ENCODE measurements at regions not wholly inside any gene's neighbourhood (a gene's known extent, or its start where the extent isn't known, plus 50 kb on each side); places are given as distances from the start of the nearest gene placed in this dataset.
"Not testable (repeated sequence)": the region's sequence is repeated elsewhere in the genome, so short reads cannot be mapped to it uniquely, and the experiment has no call there.

DNA sequence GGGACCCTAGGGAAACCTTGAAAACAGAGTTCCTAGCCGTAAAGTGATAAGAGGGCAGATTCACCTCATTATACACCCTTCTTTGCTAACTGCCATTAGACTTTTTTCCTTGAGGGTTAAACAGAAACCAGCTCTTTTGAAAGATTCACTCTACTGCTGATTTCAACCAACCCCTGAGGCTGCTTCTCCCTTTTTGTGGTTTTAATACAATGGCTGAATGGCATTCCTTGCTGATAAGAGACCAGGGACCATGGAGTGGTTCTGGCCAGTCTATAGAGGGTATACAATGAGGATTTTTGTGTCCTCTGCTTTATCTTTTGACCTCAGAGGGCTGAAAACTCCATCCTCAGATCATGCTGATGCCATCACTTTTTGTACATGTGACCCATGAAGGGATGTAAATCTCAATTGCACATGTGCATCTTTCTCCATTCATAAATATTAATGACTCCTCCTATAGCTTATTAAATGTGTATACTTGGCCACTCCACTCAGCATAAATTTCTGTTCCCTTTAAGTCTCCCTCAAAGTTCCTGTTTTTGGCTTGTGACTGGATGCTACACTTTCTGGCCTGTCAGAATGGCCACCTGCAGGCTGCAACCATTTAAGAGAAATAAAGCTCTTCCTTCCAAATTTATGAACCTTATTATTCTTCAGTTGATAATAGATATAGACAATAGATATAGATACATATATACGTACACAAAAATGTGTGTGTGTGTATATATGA lies 233.8 kb upstream of the SEL1L start:
- no peak for TF ChIP-seq POLR2A (IDR thresholded peaks at IDR 0.05)
- TF ChIP-seq CTCF (IDR thresholded peaks at IDR 0.05), result no peak
- TF ChIP-seq POLR2AphosphoS5 (IDR thresholded peaks at IDR 0.05), result no peak
- TF ChIP-seq EP300 (IDR thresholded peaks at IDR 0.05), result no peak
- Histone ChIP-seq H3K27me3 (no peaks in the 10 kb centered on the region), H3K9me3 (no peaks in the 10 kb centered on the region), H3K4me1 (no peaks in the 10 kb centered on the region), H3K27ac (no peak overlapping the region), H3K4me3 (no peak overlapping the region), H3K36me3 (no peaks in the 10 kb centered on the region)
- 75 to 85% methylated on average over 2 of the region's 2 CpGs for WGBS, 2 donors
- DNase-seq (no peak), ATAC-seq (ENCODE audit: low FRiP score in 2 of 2) (peak in 1 of 2 donors; percentile 52)

DNA sequence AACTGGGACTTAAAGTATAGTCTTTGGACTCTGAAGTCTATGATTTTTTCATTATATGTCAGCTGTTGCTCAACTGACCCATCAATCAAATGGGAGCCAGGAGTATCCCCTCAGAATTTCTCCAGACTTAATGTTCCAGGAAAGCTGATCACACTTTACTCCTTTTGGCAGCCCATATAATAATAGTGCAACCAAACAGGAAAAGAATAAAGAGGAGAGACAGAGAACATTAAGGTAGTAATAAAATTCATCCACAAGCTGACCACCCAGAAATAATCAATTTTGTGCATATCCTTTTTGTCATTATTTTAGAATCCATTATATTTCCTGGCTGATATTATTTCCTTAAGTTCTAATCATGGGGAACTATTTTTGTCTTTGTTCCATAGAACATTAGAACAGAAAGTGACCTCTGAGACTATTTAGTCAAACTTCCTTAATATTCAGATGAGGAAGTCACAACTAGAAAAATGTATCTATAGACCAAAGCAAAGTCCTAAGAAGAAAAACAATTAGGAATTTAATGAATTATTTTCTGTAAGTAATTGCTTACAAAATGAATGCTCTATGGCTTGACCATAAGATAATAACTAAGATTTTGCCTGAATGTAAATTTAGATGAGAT lies 238.1 kb upstream of the SEL1L start:
- TF ChIP-seq POLR2A (IDR thresholded peaks at IDR 0.05) (no peak), CTCF (IDR thresholded peaks at IDR 0.05) (no peak), EP300 (IDR thresholded peaks at IDR 0.05) (no peak), POLR2AphosphoS5 (IDR thresholded peaks at IDR 0.05) (no peak)
- DNase-seq (no peak), ATAC-seq (ENCODE audit: low FRiP score in 2 of 2) (peak in 1 of 2 donors; percentile 54)
- H3K36me3 ChIP-seq, result no peaks in the 10 kb centered on the region
- H3K27ac ChIP-seq, result peak overlapping the region in 1 of 4 donors; percentile 24
- H3K27me3 ChIP-seq, result no peaks in the 10 kb centered on the region
- H3K4me1 ChIP-seq, result no peaks in the 10 kb centered on the region
- no peak overlapping the region for H3K4me3 ChIP-seq
- no peaks in the 10 kb centered on the region for H3K9me3 ChIP-seq

DNA sequence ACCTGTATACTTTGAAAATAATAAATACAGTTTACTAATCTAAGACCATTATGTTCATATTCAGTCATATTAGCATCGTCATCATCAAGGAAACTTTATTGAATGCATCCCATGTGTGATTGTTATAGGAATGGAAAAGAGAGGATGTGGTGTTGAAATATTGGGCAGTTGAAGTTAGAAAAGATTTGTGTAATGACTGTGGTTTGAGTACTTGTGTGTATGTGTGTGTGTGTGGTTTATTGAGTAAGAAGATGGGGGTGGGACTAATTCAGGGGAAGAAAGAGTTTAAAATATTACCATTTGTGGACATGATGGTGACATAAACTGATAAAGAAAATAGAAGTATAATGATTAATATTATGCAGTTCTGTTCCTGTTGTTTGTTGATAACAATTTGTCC lies 238.7 kb upstream of the SEL1L start:
- Histone ChIP-seq H3K36me3 (no peaks in the 10 kb centered on the region), H3K4me3 (no peak overlapping the region), H3K9me3 (no peaks in the 10 kb centered on the region), H3K27ac (peak overlapping the region in 1 of 4 donors; percentile 24), H3K4me1 (no peaks in the 10 kb centered on the region), H3K27me3 (no peaks in the 10 kb centered on the region)
- DNase-seq, result no peak
- peak in 1 of 2 donors; percentile 68 for ATAC-seq (ENCODE audit: low FRiP score in 2 of 2)
- TF ChIP-seq POLR2A (IDR thresholded peaks at IDR 0.05) (no peak), POLR2AphosphoS5 (IDR thresholded peaks at IDR 0.05) (no peak), EP300 (IDR thresholded peaks at IDR 0.05) (peak in 1 of 4 donors; percentile 12)
- 70 to 83% methylated on average over 1 of the region's 1 CpG for WGBS, 2 donors

DNA sequence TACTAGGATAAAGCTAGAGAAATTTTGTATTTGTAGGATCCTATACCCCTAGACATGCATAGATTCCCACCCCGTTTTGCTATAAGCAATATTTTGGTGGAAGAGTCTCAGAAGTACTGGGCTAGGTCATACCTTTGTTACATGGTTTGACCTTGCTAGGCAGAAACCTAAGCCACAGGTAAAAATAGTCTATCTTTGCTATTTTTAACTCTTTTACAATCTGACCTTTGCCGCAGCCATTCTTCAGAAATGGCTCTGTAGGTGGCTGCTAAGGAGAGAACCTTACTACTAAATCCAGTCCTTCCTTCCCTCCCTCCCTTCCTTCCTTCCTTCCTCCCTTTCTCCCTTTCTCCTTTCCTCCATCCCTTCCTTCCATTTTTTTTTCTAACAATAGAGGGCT lies 242.9 kb upstream of the SEL1L start:
- Histone ChIP-seq H3K9me3 (peaks cover 0 to 2% (median 0%) of the 10 kb centered on the region in 4 donors), H3K4me1 (no peaks in the 10 kb centered on the region), H3K4me3 (no peak overlapping the region), H3K36me3 (no peaks in the 10 kb centered on the region), H3K27ac (no peak overlapping the region), H3K27me3 (no peaks in the 10 kb centered on the region)
- DNase-seq (no peak), ATAC-seq (ENCODE audit: low FRiP score in 2 of 2) (no peak)
- WGBS, 2 donors, result 81 to 95% methylated on average over 2 of the region's 2 CpGs
- TF ChIP-seq POLR2A (IDR thresholded peaks at IDR 0.05) (no peak), POLR2AphosphoS5 (IDR thresholded peaks at IDR 0.05) (no peak), CTCF (IDR thresholded peaks at IDR 0.05) (no peak), EP300 (IDR thresholded peaks at IDR 0.05) (no peak)

DNA sequence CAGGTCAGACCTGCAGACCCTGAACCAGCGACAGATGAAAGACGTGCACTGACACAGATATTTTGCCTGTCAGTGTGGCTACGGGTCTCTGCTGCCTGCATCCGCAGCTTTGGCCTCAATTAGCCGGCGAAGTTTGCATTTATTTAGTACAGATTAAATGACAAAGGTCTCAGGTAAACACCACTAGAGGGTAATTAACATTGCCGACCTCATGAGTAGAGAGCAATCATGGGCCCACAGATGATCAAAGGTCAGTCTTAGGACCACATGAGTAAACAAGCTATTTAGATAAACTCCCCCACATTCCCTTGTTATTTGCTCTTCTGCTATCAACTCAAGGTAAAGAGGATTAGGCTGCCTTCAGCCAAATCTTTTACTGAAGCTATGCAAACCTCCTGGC lies 248.1 kb upstream of the SEL1L start:
- not testable (repeated sequence) for DNase-seq; H3K36me3 ChIP-seq; H3K4me1 ChIP-seq; H3K27ac ChIP-seq; H3K9me3 ChIP-seq; H3K27me3 ChIP-seq; H3K4me3 ChIP-seq; ATAC-seq (ENCODE audit: low FRiP score in 2 of 2)
- 67 to 81% methylated on average over 7 of the region's 7 CpGs for WGBS, 2 donors

DNA sequence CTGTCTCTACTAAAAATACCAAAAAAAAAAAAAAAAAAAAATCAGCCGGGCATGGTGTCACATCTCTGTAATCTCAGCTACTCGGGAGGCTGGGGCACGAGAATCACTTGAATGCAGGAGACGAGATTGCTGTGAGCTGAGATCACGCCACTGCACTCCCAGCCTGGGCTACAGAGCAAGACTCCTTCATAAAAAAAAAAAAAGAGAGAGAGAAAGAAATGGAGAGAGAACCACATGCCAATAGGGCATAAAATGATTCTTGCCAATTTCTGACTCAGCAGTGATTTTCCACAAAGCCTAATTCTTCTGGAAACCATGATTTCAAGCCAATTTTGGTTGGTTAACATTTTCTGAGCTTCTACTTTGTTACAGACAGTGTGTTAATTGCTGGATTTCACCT lies 250.4 kb upstream of the SEL1L start:
- 68% methylated on average over 5 of the region's 5 CpGs for WGBS, 2 donors
- no peaks in the 10 kb centered on the region for H3K27me3 ChIP-seq
- TF ChIP-seq POLR2AphosphoS5 (IDR thresholded peaks at IDR 0.05), result no peak
- no peak for TF ChIP-seq EP300 (IDR thresholded peaks at IDR 0.05)
- no peak for TF ChIP-seq POLR2A (IDR thresholded peaks at IDR 0.05)
- TF ChIP-seq CTCF (IDR thresholded peaks at IDR 0.05), result no peak

More for the DNA sequence above, 250.4 kb upstream of the SEL1L start:
- H3K27ac ChIP-seq, result no peak overlapping the region
- no peak for ATAC-seq (ENCODE audit: low FRiP score in 2 of 2)
- no peaks in the 10 kb centered on the region for H3K36me3 ChIP-seq
- no peaks in the 10 kb centered on the region for H3K4me1 ChIP-seq
- H3K9me3 ChIP-seq, result peaks cover 0 to 2% (median 0%) of the 10 kb centered on the region in 4 donors
- H3K4me3 ChIP-seq, result no peak overlapping the region
- no peak for DNase-seq

Measured in upper lobe of left lung (tissue), 6 donors.